Natural killer cell (primary cell): ENCODE measurements at regions not wholly inside any gene's neighbourhood (a gene's known extent, or its start where the extent isn't known, plus 50 kb on each side); places are given as distances from the start of the nearest gene placed in this dataset.

Experiments used
- ATAC-seq, 3 donors: fragments of 150-1000 bp in 2 of 3; fragments of 200-7000 bp in 1 of 3; cut with Tn5 transposase; 1 replicate in 1 of 3; 2 replicates in 2 of 3; pipeline ENCODE4 v1.10.0; 2021; ENCODE audit warnings: mild to moderate bottlenecking in 2 of 3, moderate library complexity in 2 of 3
- DNase-seq, 2 donors: peaks; one replicate each; pipeline versions ENCODE4 v3.0.0 to v3.0.0-alpha.2; 2013 to 2021; ENCODE audit warnings: mixed read lengths in 1 of 2
- H3K27ac ChIP-seq: one replicate; pipeline ENCODE4 v1.5.1; 2013; ENCODE audit warnings: mild to moderate bottlenecking, low read length
- H3K27me3 ChIP-seq: one replicate; pipeline ENCODE4 v1.6.1; 2013; ENCODE audit warnings: low read length; ENCODE audit not compliant: control insufficient read depth, insufficient read depth
- H3K36me3 ChIP-seq: one replicate; pipeline ENCODE4 v1.6.1; 2013; ENCODE audit warnings: low read length; ENCODE audit not compliant: control insufficient read depth, insufficient read depth
- H3K4me1 ChIP-seq: one replicate; pipeline ENCODE4 v1.6.1; 2013; ENCODE audit warnings: low read length; ENCODE audit not compliant: control insufficient read depth, insufficient read depth
- H3K4me3 ChIP-seq: one replicate; pipeline ENCODE4 v1.5.1; 2013; ENCODE audit warnings: low read length
- H3K9me3 ChIP-seq: one replicate; pipeline ENCODE4 v1.6.1; 2013; ENCODE audit warnings: low read length; ENCODE audit not compliant: control insufficient read depth, insufficient read depth
- H3K27ac Mint-ChIP-seq, 2 donors: one replicate each; pipeline ENCODE4 v1.8.0; 2022; ENCODE audit warnings: mild to moderate bottlenecking in 2 of 2, mixed read lengths in 2 of 2, moderate library complexity in 1 of 2
- H3K27me3 Mint-ChIP-seq, 2 donors: one replicate each; pipeline ENCODE4 v1.8.0; 2022; ENCODE audit warnings: low read depth in 2 of 2, mixed read lengths in 2 of 2
- H3K36me3 Mint-ChIP-seq: one replicate; pipeline ENCODE4 v1.8.0; 2022; ENCODE audit warnings: mixed read lengths
- H3K4me1 Mint-ChIP-seq, 2 donors: one replicate each; pipeline ENCODE4 v1.8.0; 2022; ENCODE audit warnings: mixed read lengths in 2 of 2
- H3K4me3 Mint-ChIP-seq: one replicate; pipeline ENCODE4 v1.8.0; 2022; ENCODE audit warnings: mild to moderate bottlenecking, moderate library complexity, mixed read lengths
- H3K9me3 Mint-ChIP-seq, 2 donors: one replicate each; pipeline ENCODE4 v1.8.0; 2022; ENCODE audit warnings: mixed read lengths in 2 of 2
- WGBS: methylation state at CpG from one replicate; pipeline ENCODE4 v1.1.7; 2013; ENCODE audit warnings: missing lambda C conversion rate; ENCODE audit not compliant: insufficient coverage; 5-methylcytosine and 5-hydroxymethylcytosine counted together
- intact Hi-C: fragments of 100-400 bp; cut with micrococcal nuclease; formaldehyde crosslinking; loops from one replicate; pipeline ENCODE4 v1.14.2; 2022
- TF ChIP-seq, protein P1 (sequence below): fragments of 200-600 bp; IDR thresholded peaks from one replicate; pipeline ENCODE4 v1.8.0; 2022; ENCODE audit warnings: antibody characterized with exemption

DNA sequence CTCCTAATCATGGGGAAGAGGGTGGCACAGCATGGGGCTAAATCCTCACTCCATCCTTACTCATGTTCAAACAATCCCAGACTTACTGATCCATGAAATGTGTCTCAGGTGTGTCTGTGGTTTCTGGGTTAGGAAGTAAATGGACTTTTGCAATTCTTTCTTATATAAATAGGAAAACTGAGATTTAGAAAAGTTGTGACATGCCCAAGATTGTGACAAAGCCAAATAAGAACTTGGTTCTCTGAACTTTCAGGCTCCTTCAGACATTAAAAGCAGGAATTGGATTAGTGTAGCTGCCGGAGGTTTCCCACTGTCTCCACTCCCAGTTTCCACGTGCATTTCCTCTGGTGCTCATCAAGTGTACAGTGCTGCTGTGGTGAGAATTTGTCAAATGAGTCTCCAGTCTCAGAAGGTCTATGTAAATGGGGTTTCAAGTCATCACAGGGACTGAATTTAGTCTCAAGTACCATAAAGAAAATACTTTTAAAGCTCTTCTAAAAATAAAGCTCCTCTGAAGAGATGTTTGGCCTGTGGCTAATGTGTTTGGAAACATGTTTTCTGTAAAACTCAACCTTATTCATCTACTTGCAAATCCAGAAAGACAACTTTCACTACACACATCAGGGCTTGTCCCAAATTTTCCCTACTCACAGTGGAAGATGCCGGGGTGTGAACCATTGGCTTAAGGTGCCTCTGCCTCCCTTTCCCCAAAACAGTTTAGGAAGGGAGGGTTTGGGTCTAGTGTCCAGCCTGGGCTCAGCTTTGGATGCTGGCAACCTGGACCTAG is 115.2 kb downstream of the NGF start:
- H3K4me1 Mint-ChIP-seq: no peaks in the 10 kb centered on the region
- TF ChIP-seq, protein P1, sequence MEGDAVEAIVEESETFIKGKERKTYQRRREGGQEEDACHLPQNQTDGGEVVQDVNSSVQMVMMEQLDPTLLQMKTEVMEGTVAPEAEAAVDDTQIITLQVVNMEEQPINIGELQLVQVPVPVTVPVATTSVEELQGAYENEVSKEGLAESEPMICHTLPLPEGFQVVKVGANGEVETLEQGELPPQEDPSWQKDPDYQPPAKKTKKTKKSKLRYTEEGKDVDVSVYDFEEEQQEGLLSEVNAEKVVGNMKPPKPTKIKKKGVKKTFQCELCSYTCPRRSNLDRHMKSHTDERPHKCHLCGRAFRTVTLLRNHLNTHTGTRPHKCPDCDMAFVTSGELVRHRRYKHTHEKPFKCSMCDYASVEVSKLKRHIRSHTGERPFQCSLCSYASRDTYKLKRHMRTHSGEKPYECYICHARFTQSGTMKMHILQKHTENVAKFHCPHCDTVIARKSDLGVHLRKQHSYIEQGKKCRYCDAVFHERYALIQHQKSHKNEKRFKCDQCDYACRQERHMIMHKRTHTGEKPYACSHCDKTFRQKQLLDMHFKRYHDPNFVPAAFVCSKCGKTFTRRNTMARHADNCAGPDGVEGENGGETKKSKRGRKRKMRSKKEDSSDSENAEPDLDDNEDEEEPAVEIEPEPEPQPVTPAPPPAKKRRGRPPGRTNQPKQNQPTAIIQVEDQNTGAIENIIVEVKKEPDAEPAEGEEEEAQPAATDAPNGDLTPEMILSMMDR: no peak
- ATAC-seq (no peak), DNase-seq (no peak)
- Histone ChIP-seq H3K9me3 (no peaks in the 10 kb centered on the region), H3K36me3 (no peaks in the 10 kb centered on the region), H3K27ac (no peak overlapping the region), H3K4me3 (no peak overlapping the region), H3K27me3 (no peaks in the 10 kb centered on the region), H3K4me1 (no peaks in the 10 kb centered on the region)
- WGBS: 64% methylated on average over 3 of the region's 3 CpGs
- no peak overlapping the region for H3K27ac Mint-ChIP-seq
- intact Hi-C loops: no loop called here
- no peaks in the 10 kb centered on the region for H3K9me3 Mint-ChIP-seq
- H3K36me3 Mint-ChIP-seq: no peaks in the 10 kb centered on the region
- H3K4me3 Mint-ChIP-seq: no peak overlapping the region
- H3K27me3 Mint-ChIP-seq: peaks cover 6 to 16% of the 10 kb centered on the region in 2 donors

DNA sequence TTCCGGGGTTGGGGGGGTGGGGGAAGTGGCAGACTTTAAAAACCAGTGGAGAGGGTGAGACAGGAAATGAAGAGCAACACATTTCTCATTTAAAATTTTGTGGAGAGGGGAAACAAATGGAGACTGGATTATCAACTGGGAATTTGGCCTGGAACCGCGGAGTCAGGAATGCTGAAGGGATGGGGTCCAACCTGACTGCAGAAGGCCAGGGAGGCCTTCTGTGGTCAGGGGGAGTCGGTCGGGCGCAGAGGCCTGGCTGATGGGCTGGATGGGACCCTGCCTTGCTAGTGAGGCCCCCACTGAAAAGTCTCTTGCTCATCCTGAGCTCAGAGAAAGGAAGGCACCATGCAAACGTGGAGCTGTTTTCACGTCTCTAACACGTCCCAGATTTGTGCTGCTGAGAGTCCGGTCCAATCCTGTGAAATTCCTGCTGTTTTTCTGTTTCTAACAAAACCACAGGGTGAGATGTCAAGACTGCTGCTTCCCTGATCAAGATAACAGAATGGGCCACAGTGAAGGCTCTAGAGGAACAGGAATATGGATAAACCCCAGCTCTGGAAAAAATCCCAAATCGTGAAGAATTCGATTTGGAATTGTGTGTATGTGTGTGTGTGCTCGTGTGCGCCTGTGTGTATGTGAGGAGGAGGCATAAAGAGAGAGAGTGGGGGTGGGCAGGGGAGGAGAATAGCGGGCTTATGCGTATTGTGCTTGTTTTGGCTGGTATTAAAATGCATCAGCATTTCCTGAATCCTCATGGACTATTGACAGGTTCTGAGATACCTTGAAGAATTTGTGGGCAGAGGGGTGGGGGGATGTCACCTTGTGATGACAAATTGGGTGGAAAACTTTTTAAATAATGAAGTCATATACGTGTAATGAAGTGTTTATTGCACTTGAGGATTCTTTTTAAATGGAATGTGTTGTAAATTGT is 117.4 kb downstream of the NGF start:
- DNase-seq (no peak), ATAC-seq (no peak)
- H3K36me3 Mint-ChIP-seq: no peaks in the 10 kb centered on the region
- H3K27ac Mint-ChIP-seq: no peak overlapping the region
- Histone ChIP-seq H3K27me3 (no peaks in the 10 kb centered on the region), H3K4me3 (no peak overlapping the region), H3K36me3 (no peaks in the 10 kb centered on the region), H3K9me3 (no peaks in the 10 kb centered on the region), H3K27ac (no peak overlapping the region), H3K4me1 (no peaks in the 10 kb centered on the region)
- H3K4me3 Mint-ChIP-seq: no peak overlapping the region
- H3K27me3 Mint-ChIP-seq: peaks cover 6 to 27% of the 10 kb centered on the region in 2 donors
- TF ChIP-seq, protein P1: no peak
- WGBS: 81% methylated on average over 17 of the region's 17 CpGs
- intact Hi-C loops: no loop called here
- no peaks in the 10 kb centered on the region for H3K4me1 Mint-ChIP-seq
- no peaks in the 10 kb centered on the region for H3K9me3 Mint-ChIP-seq

DNA sequence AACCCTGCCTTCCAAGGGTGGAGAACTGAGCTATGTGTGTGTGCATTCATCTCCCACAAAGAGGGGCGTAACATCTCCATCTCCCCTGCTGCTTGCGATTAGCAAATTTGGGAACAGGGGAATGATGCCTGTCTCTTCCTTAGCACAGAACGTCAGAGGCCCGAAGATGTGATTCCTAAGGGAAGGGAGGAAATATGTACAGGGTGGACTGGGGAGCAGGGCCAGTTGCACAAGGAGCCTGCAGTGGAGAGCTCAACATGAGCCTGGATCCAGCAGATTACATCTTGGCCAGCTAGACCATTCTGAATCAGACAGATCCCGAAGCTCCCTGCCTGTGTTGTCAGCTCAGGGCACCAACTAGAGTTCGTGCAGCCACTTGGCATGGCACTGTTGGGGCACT is 118.1 kb downstream of the NGF start:
- Mint-ChIP-seq H3K9me3 (no peaks in the 10 kb centered on the region), H3K27ac (no peak overlapping the region), H3K4me1 (no peaks in the 10 kb centered on the region), H3K4me3 (no peak overlapping the region), H3K27me3 (peaks cover 6 to 30% of the 10 kb centered on the region in 2 donors), H3K36me3 (no peaks in the 10 kb centered on the region)
- WGBS: 81% methylated on average over 6 of the region's 6 CpGs
- H3K36me3 ChIP-seq: no peaks in the 10 kb centered on the region
- DNase-seq (no peak), ATAC-seq (no peak)
- intact Hi-C loops: no loop called here
- no peak overlapping the region for H3K4me3 ChIP-seq
- TF ChIP-seq, protein P1: no peak
- no peaks in the 10 kb centered on the region for H3K4me1 ChIP-seq
- H3K27ac ChIP-seq: no peak overlapping the region
- H3K9me3 ChIP-seq: no peaks in the 10 kb centered on the region
- no peaks in the 10 kb centered on the region for H3K27me3 ChIP-seq
